AG10803 (cell line): ENCODE measurements at regions not wholly inside any gene's neighbourhood (a gene's known extent, or its start where the extent isn't known, plus 50 kb on each side); places are given as distances from the start of the nearest gene placed in this dataset.

Experiments used
- DNase-seq: peaks from one replicate; pipeline ENCODE4 v3.0.0; 2010; ENCODE audit warnings: low read depth
- H3K4me3 ChIP-seq: 2 replicates; pipeline ENCODE4 v1.5.1; 2011; ENCODE audit warnings: mild to moderate bottlenecking, low read length, control low read depth
- TF ChIP-seq, protein P1 (sequence below): conservative IDR thresholded peaks from 2 replicates; pipeline ENCODE4 v1.5.1; 2011; ENCODE audit warnings: mild to moderate bottlenecking, low read length, control low read depth, inconsistent platforms

DNA sequence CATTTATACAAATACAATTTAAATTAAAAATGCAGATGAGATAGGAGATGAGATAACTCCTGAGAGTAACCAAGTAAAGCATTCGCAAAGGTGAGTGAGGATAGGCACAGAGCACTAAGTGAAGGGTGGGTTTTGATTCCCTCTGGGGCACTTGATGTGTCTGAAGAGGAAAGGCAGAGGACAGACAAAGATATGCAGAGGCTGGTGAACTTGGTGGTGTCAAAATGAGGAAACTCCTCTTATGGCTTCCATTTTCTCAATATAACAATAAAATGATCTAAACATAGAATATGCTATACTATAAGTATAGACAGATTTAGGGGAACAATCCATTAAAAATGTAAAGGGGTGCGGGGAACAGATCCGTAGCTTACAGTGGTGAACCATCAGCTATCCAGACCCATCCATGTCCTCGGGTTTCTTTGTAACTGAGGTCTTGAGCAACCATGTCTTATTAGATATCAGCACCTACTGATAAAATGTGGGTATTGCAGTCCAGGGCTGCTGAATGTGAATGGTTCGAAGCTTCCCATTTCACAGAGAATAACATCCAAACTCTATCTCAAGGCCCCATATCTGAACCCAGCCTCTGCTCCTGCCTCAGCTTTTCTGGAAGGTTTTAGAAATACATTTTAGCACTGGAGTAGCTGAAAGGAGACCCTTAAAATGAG is 73.9 kb upstream of the SLC10A2 start:
- no peak for DNase-seq
- no peak overlapping the region for H3K4me3 ChIP-seq
- TF ChIP-seq, protein P1, sequence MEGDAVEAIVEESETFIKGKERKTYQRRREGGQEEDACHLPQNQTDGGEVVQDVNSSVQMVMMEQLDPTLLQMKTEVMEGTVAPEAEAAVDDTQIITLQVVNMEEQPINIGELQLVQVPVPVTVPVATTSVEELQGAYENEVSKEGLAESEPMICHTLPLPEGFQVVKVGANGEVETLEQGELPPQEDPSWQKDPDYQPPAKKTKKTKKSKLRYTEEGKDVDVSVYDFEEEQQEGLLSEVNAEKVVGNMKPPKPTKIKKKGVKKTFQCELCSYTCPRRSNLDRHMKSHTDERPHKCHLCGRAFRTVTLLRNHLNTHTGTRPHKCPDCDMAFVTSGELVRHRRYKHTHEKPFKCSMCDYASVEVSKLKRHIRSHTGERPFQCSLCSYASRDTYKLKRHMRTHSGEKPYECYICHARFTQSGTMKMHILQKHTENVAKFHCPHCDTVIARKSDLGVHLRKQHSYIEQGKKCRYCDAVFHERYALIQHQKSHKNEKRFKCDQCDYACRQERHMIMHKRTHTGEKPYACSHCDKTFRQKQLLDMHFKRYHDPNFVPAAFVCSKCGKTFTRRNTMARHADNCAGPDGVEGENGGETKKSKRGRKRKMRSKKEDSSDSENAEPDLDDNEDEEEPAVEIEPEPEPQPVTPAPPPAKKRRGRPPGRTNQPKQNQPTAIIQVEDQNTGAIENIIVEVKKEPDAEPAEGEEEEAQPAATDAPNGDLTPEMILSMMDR: no peak

DNA sequence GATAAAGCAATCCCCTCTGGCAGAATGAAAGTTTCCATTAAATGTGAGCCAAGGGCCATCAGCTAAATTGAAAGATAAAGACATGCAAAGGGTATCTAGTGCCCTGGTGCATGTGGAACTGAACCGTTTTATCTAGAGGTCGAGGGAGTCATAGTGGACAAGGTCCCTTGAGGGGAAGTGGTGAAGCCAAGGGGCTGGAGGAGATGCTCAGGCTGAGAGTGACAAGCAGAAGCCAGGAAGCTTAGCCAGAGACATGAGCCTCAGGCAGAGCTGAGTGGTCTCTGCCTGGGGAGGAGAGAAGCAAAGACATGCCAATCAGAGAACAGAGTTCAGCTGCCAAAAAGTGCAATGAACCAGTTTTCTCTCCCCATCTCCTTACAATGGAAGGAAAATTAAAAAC is 68.1 kb upstream of the SLC10A2 start:
- TF ChIP-seq, protein P1: no peak
- H3K4me3 ChIP-seq: no peak overlapping the region
- no peak for DNase-seq

DNA sequence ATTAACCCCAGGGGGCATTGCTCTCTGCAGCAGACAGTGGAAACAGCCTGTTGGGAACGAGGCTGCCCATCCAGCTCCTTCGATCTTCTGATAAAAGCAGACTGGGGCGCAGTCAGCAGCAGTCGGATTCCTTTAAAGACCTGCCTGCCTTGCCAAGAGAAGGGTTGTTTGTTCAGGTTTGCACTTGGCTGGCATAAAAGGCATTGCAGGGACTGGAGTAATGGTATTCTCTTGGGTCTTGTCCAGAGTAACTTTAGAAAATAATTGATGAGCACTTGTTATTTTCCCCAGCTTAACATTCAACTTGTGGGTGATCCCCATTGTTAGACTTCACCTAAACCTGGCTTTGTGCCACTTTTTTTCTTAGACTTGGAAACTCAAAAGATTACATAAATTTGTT is 67.3 kb upstream of the SLC10A2 start:
- TF ChIP-seq, protein P1: no peak
- no peak overlapping the region for H3K4me3 ChIP-seq
- no peak for DNase-seq

DNA sequence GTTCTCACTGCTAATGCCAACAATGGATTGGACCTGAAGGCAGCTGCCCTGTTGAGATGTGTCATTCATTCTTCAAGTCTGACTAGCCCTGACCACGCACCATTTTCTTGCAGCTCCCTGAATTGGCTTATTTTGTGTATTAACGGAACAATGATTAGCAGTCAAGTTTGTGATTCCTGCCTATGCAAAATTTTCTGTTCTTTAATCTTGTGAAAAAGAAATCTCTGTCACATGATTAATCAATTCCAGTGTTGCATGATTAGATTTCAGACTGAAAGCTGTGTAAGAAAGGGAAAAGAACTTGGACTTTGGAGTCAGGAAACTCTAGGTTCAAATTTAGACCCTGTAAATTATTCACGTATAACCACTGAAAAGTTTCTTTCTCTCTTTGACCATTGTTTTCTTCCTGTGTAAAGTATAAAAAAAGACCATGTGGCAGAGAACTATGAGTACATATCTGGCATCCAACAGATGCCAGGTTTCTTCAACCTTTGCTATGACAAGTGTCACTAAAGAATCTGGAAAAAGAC is 64.5 kb upstream of the SLC10A2 start:
- no peak overlapping the region for H3K4me3 ChIP-seq
- no peak for DNase-seq
- TF ChIP-seq, protein P1: no peak

DNA sequence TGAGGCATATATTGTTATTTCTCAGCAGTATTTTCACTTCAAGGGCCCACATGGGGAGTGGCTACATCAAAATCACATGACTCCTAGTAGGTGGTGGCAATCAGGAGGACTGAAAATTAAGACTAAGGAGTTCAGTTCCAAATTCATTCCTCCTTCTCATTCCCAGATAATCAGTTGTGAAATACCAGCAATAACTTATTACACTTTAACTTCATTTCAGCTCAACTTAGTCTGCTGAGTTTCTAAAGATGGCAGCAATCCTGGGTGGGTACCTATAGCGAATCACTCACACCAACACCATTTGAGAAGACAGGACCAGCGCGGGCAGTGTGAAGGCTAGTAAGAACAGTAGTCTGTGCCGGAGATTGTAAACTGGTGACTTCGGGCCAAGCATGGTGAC is 63.9 kb upstream of the SLC10A2 start:
- H3K4me3 ChIP-seq: no peak overlapping the region
- DNase-seq: no peak
- TF ChIP-seq, protein P1: no peak
